HEK293T (cell line): ENCODE measurements at regions not wholly inside any gene's neighbourhood (a gene's known extent, or its start where the extent isn't known, plus 50 kb on each side); places are given as distances from the start of the nearest gene placed in this dataset.

Source experiments
- ARNT ChIP-seq: fragments of 450-650 bp; IDR thresholded peaks from 2 replicates; pipeline ENCODE4 v1.6.1; 2017; ENCODE audit warnings: mild to moderate bottlenecking
- ELF4 ChIP-seq: fragments of 450-650 bp; IDR thresholded peaks from 2 replicates; pipeline ENCODE4 v1.6.1; 2017; ENCODE audit warnings: antibody characterized with exemption
- FOXA1 ChIP-seq: fragments of 450-650 bp; IDR thresholded peaks from 2 replicates; pipeline ENCODE4 v1.6.1; 2016; ENCODE audit warnings: mild to moderate bottlenecking
- HDGF ChIP-seq: fragments of 450-650 bp; IDR thresholded peaks from 2 replicates; pipeline ENCODE4 v1.6.1; 2017; ENCODE audit warnings: antibody characterized with exemption, borderline replicate concordance
- SP1 ChIP-seq: fragments of 450-650 bp; IDR thresholded peaks from 2 replicates; pipeline ENCODE4 v1.6.1; 2017
- SUZ12 ChIP-seq: fragments of 450-650 bp; IDR thresholded peaks from 2 replicates; pipeline ENCODE4 v1.6.1; 2016; ENCODE audit warnings: mild to moderate bottlenecking
- ZNF384 ChIP-seq: fragments of 450-650 bp; IDR thresholded peaks from 2 replicates; pipeline ENCODE4 v1.6.1; 2016
- TF ChIP-seq, protein P1 (sequence below): fragments of 450-650 bp; IDR thresholded peaks from 2 replicates; pipeline ENCODE4 v1.6.1; 2016

DNA sequence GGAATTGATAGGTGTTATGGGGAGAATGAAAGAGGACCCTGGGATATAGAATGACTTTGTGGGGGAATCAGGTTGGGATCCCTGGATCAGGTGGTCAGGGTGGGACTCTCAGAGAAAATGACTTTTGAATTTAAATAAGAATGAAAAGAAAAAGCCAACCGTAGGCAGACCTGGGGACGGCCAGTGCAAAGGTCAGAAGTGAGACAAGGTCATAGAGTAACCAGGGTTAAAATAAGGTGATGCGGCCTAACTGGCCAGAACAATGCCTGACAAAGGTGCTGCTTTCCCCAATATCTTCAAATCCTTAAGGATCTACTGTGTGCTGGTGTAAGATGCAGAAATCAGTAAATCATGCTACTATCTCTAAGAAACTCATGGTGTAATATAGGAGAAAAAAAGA, 238.4 kb upstream of the JUN start:
- TF ChIP-seq ARNT (no peak), ELF4 (no peak), HDGF (no peak), SP1 (no peak), SUZ12 (no peak), ZNF384 (no peak), FOXA1 (no peak)
- TF ChIP-seq, protein P1, sequence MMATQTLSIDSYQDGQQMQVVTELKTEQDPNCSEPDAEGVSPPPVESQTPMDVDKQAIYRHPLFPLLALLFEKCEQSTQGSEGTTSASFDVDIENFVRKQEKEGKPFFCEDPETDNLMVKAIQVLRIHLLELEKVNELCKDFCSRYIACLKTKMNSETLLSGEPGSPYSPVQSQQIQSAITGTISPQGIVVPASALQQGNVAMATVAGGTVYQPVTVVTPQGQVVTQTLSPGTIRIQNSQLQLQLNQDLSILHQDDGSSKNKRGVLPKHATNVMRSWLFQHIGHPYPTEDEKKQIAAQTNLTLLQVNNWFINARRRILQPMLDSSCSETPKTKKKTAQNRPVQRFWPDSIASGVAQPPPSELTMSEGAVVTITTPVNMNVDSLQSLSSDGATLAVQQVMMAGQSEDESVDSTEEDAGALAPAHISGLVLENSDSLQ = no peak
